Stimulated activated CD8-positive, alpha-beta memory T cell treated with anti-CD3 and anti-CD28 coated beads, Interleukin-4, amount 100 ng/mL, for 24 hours (primary cell): ENCODE measurements at regions not wholly inside any gene's neighbourhood (a gene's known extent, or its start where the extent isn't known, plus 50 kb on each side); places are given as distances from the start of the nearest gene placed in this dataset.

Experiments used
- DNase-seq: peaks from one replicate; pipeline ENCODE4 v3.0.0-alpha.2; 2020; ENCODE audit warnings: low read depth

DNA sequence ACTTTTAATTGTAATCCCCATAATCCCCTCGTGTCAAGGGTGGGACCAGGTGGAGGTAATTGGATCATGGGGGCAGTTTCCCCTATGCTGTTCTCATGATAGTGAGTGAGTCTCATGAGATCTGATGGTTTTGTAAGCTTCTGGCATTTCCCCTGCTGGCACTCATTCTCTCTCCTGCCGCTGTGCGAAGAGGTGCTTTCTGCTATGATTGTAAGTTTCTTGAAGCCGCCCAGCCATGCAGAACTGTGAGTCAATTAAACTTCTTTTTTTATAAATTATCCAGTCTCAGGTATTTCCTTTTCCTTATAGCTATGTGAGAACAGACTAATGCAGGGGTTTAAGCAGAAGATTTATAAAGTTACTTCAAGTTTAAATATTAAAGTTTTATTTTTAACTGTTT lies 655.2 kb downstream of the EPHA4 start:
- no peak for DNase-seq

DNA sequence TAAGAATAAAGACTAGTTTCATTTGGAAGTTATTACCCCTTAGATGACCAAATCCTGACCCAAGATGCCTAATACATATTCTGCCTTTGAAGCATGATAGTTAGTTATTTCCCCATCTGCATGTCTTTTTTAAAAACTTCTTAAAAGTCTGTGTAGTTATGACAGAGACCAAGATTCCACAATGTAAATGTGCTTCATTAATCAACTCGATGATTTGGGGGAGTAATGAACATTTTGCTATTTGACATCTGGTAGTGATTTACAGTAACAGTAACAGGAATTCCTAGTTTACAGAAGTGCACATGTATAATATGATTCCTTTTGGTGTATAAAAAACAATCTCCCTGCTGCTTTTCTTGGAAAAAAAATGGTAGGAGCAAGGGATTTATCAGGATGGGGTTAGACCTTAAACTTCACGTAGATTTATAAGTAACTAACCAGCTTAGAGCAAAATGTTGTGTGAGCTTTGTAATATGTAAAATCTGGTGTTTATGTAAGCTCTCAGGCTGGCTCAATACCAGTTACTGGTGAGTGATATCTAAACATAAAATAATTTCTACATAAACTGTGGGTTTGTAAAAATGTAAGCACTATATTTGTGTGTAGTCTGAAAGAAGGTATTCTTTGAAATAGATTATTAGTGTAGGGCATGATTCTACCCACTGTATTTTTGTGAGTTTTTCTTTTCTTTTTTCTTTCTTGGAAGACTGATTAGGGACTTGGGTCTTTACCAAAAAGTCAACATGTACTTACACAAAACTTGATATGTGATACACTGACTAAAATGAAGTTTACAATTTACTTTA lies 641.6 kb downstream of the EPHA4 start:
- no peak for DNase-seq

DNA sequence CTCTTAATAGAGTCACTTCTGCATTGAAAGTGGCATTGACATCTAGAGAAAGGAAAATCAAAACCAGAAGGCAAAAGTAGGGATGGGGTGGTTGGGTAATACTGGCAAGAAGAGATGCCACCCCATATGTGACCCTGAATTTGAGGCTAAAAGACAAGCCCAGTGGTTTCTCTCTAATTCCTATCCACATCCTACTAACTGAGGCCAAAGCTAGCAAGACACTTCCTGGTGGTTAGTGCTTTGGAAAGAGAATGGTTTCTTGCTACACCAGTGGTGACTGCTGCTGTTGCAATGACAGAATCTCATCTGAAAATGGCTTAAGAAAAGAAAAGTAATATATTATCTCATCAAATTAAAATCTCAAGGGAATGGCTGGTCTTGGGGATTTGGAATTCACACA lies 640.6 kb downstream of the EPHA4 start:
- no peak for DNase-seq

DNA sequence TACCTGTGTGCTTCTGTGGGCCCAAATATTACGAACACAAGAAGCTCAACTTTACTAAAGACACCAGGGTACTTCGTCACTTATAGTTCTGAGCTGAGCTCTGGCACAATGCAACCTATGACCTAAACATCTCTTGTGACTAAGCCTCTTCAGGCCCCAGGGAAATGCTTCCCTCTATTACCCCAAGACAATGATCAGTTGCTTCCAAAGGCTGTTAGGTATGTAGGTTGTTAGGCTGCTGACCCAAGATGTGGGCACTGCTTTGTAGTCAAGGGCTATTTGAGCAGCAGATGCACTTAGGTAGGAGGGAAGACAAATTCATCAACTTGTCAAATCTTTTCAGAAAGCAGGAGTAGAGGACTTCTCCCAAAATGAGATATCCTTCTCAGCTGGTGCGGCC lies 640.1 kb downstream of the EPHA4 start:
- no peak for DNase-seq

DNA sequence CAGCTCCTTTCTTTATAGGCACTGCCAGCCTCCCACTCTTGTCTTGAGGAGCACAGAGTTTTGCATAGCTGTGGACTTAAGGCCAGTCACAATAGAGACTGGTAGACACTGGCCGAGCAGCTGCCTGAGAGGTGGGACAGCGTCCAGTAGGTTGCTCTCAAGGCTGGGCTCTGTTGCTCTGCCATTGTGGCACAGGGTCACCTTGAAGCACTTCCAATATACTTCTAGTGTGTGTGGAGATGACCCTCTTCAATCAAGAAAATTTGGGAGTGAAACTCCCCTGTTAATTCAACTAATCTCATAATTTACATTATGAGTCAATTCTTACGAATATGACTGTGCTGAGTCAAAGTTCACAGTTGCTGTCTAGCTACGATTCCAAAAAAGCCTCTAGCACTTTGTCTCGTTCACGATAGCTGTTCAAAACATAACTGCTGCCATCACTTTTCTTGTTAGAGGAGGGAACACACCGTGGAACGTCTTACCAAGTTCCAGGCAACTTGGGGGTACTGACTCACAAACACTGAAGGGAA lies 636.2 kb downstream of the EPHA4 start:
- DNase-seq, result no peak

DNA sequence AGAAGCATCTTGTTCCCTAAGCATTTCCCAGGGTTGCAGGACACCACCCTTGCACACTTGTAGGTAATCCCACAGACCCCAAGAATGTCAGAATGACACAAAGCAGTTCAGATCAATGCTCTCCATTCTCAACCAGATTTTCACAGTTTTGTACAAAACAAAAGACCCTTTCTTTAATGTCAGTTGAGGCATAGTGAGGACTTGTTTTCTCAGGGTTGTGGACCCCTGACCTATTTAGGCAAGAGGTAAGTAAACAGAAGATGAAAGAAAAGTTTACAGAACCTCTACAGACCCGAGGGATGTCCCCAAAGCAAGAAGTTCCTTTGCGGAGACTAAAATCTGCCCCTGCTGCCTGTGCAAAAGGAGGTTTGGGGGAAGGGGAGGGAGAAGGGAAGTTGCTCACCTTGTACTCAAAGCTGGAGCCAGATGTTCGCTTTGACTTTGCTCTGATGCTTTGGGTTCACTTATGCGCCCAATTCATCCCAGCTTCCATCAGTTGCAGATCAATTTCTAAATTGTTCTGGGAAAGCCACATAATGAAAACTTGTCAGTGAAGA lies 635.4 kb downstream of the EPHA4 start:
- DNase-seq, result no peak

DNA sequence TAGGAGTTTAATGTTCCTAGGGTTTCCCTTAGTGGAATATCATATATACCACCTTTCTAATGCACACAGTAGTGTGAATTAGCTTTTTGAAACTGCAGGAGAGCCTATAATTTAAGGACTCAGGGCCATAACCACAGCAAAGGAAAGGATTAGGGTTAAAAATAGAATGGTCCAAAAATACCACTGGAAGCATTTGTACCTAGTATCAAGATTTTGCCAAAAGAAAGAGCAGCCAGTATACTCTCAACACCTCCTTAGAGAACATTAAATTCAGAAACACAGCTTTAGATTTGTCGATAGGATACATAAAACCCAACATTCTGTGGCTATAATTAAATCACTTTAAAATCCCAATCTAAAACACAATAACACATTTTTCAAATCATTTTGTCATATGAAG lies 634.9 kb downstream of the EPHA4 start:
- no peak for DNase-seq

DNA sequence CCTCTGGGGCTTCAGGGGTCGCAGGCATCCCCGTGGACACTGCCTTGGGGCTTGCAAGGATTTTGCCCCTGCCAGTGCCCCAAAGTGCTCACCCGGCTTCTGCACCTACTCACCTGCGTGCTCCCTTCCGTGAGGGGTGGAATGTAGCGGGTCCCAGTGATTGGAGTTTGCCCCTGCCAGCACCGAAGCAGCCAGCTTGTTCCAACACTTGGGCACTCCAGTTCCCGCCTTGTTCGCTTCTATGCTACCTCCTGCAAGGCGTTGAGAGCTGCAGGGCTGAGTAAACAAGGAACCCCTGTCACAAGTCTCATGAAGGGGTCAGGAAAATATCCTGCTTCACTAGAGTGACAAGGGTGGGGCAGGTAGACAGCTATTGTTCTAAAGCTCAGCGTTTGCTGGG lies 631.5 kb downstream of the EPHA4 start:
- DNase-seq, result no peak

DNA sequence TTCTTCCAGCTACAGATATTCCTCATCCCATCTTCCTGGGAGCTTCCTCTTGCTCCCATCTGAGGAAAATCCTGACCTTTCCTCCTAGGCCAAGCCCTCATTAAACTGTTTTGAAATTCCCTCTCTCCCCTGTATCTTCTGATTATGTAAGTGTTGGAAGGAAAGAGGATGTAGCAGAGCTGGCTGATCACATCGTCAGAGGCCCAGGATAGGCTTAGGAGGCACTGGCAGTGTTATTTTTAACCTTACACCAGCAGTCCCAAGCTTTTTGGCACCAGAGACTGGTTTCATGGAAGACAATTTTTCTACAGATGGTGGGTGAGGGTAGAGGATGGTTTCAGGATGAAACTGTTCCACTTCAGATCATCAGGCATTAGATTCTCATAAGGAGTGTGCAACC lies 630.4 kb downstream of the EPHA4 start:
- DNase-seq, result no peak

DNA sequence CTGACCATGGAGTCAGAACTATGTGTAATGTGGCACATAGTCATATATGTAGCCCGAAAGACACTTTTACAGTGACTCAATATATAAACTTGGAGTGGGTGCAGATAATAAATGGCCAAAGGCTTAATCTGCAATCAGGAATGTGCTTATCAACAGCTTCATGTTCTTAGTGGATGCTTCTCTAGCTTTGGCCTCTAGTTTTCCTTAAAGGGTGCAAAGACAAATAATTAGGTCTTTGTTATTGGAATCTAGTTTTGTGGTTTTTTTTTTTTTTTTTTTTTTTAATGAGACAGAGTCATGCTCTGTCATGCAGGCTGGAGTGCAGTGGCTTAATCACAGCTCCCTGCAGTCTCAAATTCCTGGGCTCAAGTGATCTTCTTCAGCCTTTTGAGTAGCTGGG lies 625.6 kb downstream of the EPHA4 start:
- DNase-seq, result no peak

DNA sequence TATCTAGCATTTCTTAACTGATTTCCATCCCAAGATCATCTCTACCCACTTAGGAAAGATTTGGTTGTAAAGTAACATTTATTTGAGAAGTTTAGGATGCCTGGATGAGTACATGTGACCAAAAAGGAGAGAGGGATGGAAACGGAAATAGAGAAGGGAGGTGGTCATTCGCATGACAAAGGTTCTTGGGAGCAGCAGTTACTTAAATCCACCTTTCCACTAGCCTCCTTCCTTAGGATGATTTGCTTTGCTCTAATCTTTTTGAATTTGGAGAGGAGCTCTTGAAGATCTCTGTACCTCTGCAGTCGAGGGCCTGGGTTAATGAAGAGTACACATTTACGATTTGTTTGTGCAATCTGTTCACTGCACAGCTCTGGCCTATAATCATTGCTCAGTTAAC lies 623.5 kb downstream of the EPHA4 start:
- no peak for DNase-seq

DNA sequence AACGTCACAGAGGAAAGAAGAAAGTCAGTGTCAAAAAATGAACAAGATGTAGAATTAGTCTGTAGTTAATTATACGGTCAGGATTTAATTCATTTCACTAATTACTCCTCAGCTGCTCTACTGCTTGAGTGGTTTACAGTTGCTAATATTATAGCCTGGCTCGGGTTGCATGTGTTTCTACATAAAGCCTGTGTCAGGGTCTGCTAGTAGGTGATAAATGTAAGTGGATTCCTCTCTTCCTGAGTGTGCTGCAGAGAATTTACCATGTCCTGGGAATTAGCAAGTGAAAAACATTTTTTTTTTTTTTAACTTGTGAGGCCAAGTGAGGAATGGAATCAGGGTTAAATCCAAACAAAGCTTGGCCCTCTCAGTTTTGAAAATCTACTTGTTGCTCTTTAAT lies 622.6 kb downstream of the EPHA4 start:
- no peak for DNase-seq

DNA sequence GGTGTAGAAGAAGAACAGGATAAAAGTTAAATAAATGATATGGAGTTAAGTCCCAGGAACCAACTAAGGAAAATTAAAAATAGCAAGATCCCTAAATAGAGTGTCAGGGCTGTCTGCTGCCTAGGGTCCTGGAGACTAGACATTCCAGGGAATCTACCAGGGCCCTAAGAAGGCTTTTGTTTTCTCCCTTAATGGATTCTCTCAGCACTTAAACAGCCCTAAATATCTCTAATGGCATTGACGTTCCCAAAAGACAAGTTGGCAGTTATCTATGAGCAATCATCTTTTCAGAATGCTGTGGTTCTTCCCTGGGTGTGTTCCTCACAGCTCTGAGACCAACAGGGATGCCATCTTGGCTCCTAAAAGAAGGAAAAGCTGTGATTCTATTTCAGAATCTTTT lies 616.3 kb downstream of the EPHA4 start:
- DNase-seq, result no peak

DNA sequence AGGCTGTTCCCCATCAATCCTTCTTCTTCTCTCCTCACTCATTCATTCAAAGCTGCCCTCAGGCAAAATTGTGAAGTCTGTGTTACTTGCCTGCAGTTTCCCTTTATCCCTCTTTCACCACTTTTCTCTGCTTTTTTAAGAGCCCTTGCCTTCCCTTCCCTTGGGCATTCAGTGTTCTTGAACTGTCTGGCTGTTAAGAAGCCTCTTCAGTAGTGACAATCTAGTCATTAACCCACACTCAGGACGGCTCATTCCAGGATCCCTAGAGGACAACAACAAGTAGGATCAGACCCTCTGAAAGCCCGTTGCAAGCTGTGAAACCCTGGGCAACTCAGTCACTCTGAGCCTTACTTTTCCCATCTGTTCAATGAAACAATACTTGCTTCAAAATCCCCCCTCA lies 615.7 kb downstream of the EPHA4 start:
- no peak for DNase-seq

DNA sequence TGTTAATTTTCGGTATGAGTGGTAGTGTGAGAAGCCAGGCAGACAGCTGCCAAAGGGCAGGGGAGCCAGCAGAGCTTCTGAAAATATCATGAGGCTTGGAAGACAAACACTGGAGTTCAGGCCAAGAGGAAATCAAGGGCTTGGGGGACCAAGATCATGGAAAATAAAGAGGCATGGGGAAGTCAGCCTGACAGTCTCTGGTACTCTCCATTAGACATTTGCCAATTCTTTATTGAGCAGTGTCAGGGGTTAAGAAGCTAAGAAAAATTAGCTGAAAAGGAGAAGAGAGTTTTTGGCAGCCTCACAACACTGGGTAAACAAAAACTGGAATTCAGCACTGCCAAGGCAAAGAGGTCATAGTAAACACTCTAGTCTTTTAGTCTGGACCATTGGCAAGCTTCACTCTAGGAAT lies 612.7 kb downstream of the EPHA4 start:
- no peak for DNase-seq

DNA sequence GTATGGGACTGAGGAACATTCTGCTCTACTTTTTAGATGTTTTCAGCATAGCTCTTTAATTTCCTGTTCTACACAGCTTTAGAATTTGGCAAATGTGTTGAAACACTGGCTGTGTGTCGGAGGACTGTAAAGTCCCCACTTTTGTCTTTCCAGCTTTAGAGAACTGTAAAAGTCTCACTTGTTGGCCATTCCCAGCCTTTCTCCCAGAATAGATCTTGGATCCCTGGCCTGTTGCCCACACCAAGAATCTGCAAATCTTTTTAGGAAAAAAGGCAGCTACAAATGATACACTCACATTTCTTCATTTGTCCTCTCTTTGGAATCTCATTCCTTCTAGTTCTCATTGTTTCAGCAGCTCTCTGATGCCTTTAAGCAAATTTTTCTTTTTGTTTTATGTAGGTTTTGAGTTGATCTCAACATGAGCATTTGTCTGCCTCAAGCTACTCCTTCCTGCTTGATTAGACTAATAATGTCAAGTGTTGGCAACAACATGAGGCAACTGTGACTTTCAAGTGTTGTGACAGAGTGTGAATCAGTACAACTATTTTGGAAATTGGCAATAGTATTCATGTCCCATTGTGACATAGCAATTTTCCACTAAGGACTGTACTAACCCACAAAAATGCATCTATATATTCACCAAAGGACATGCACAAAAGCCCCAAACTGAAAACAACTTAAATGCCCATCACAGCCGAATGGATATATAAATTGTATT lies 610.8 kb downstream of the EPHA4 start:
- no peak for DNase-seq

DNA sequence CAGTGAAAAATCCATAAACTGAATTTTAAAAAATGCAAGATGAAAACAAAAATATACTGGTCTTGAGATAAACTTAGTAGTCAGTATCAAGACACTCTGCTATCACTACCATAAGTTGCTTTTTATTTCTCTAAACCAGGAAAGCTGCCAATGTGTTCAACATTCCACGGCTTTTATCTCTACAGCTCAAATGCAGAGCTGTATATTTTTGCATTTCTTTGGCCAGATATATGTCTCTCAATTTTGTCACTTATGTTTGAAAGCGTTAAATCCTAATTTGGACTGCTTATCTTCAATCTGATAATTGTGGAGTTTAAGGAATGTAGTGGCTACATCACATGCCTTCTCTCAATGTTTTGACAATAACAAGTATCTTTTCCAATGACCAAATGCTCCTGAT lies 609.5 kb downstream of the EPHA4 start:
- no peak for DNase-seq

DNA sequence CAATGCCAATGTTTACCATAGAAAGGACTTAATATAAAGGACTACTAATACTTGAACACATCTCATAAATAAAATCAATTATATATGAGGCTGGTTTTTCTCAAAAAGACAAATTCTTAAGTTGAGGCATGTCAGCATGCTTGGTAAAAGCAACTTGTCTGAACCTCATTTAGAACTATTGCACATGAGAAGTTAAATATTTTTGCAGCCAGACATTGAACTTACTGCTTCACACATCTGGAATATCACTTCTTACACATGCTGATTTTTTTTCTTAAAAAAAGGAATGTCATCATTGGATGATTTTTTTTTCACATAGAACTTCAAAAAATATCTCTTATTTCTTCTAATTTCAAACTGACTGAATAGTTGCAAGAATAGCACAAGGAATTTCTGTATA lies 609.0 kb downstream of the EPHA4 start:
- no peak for DNase-seq

DNA sequence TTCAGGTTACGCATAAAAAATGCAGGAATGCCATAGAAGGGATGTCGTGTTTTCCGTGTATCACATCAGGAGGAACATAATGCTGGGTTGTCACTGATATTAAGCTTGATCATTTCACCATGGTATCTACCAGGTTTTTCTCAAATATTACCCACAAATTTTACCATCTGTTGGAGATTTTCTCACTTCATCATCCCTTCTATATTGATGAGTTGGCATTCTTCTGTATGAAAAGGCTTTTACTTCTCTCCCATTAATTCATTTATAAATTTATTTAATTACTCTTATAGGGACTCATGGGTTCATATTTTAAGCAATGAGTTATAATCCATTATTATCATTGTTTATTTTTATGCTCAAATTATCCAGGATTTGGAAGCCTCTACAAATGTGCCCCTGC lies 608.2 kb downstream of the EPHA4 start:
- no peak for DNase-seq

DNA sequence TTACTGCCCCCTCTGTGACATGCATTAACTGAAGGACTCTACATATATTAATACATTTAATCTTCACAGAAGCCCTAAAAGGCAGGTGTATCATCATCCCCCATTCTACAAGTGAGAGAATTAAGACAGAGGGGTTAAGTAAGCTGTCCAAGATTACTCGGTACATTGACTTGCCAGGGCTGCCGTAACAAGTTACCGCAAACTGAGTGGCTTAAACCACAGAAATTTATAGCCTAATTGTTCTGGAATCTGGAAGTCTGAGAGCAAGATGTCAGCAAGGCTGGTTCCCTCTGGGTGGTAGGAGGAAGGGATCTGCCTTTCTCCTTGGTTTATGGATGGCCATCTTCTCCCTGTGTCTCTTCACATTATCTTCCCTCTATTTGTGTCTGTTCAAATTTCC lies 605.5 kb downstream of the EPHA4 start:
- no peak for DNase-seq

DNA sequence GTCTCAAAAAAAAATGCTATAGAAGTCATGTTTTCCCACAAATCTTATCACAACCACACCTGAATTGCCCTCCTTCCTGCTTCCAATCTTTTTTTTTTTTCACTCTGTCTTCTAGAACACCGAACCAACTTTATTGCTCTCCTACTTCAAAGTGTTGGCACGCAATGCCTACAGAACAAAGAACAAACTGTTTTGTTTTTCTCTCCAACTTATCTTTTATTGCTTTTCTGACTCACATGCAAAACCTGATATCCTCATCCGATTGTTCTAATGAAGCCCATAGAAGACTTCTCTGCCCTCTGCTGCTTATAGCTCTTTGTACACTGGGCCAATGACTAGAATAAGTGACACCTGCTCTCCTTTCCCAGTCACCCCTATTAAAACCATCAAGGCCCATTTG lies 602.8 kb downstream of the EPHA4 start:
- DNase-seq, result no peak

DNA sequence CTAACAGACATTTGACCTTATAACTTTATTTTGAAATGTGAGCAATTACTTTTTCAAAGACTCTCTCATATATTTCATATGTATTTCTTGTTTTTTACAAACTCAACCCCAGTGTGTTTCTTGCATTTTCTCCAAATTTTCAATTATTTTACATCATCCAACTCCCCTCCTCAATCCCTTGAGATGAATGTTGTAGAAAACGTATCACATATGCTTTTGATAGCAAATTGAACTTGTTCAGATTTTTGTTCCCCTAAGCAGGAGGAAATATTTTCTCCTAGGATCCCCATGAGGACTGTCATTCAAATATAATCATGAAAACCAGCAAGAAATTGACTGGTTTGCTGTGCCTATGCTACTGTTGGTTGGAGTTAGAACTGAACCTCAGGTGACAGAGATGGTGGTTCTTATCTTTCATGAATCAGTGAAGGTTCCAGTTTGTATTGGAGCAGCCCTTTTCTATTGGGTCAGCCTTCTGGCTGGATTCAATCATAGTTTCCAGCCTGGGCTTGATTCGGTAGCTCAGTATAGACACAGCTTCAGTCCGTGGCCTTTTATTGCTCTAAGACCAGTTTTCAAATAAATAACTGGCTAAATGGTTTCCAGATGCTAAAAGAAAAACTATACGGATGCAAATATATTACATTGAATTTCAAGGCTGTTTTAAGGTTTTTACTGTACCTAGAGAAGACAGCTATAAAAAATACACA lies 591.0 kb downstream of the EPHA4 start:
- no peak for DNase-seq

DNA sequence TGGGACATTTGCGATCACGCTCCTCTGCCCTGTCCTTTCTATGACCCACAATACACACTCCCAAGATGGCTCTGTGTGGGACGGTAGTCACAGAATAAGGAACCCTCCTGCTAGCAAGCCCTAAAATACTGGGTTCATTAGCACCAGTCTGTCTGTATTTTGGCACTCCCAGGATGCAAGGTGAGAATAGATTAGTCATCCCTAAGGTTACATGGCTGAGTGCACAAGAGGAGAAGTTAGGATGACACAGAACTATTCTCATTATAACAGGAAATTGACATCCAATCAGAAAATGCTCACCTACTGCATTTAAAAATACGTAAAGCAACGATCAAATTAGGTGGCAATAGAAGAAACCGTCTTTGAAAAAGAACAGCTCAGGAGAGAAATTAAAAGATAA lies 590.2 kb downstream of the EPHA4 start:
- no peak for DNase-seq
